ENCODE measurements at regions not wholly inside any gene's neighbourhood (a gene's known extent, or its start where the extent isn't known, plus 50 kb on each side); places are given as distances from the start of the nearest gene placed in this dataset.

DNA sequence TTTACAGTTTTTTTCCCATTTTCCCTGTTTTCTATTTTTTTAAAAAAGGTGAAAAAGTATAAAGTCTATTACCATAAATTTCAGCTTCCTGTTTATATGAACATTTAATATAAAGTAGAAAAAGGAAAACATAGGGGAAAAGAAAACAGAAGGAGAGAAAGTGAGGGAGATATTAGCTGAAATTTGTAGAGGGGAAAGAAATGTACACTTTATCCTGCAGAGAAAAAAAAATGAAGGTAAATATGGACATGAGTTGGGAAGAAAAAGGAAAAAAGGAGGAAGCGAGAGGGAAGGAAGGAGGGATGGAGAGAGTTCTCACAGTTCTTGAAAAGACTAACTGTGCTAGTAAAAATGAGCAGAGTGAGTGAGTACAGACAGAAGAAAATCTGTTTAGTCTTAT lies 91.6 kb upstream of the BTG1 start:
- RAD21 ChIA-PET (ENCODE audit: low non-redundant PET in 1 of 2, low total read pairs in 2 of 2, uncharacterized antibody in 2 of 2, unreplicated experiment in 2 of 2) = no interaction called here
- Histone ChIP-seq H3K4me1 (ENCODE audit: control insufficient read depth in 1 of 2, insufficient read depth in 2 of 2, low read length in 2 of 2) (no peaks in the 10 kb centered on the region), H3K9ac (ENCODE audit: low read length) (no peak overlapping the region), H3K9me3 (ENCODE audit: control insufficient read depth in 1 of 2, insufficient read depth in 1 of 2, low read depth in 1 of 2, low read length in 2 of 2) (no peaks in the 10 kb centered on the region), H2AFZ (ENCODE audit: low read depth, low read length, poor library complexity, severe bottlenecking) (no peak overlapping the region), H3K27me3 (ENCODE audit: insufficient read depth, low read length) (no peaks in the 10 kb centered on the region), H4K20me1 (ENCODE audit: insufficient read depth) (no peaks in the 10 kb centered on the region), H3K36me3 (ENCODE audit: control insufficient read depth in 1 of 2, insufficient read depth in 2 of 2, low read length in 2 of 2) (no peaks in the 10 kb centered on the region), H3K27ac (ENCODE audit: low read depth, low read length) (no peak overlapping the region), H3K4me3 (replicated peaks in 1 of 2; ENCODE audit: low read depth in 1 of 2, low read length in 2 of 2) (no peak overlapping the region), H3K9me2 (ENCODE audit: insufficient read depth) (no peaks in the 10 kb centered on the region), H3K79me2 (ENCODE audit: insufficient read depth, low read length) (no peaks in the 10 kb centered on the region), H3K4me2 (ENCODE audit: low read length) (no peak overlapping the region)
- CTCF ChIA-PET = no interaction called here
- no peak for ATAC-seq
- BruUV-seq (replicated peaks) = no TSS peak
- intact Hi-C loops (cut with micrococcal nuclease) = no loop called here
- TF ChIP-seq EZH2 (IDR thresholded peaks at IDR 0.05) = no peak
- TF ChIP-seq, protein P1, sequence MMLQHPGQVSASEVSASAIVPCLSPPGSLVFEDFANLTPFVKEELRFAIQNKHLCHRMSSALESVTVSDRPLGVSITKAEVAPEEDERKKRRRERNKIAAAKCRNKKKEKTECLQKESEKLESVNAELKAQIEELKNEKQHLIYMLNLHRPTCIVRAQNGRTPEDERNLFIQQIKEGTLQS (IDR thresholded peaks at IDR 0.05) = no peak
- no peak for TF ChIP-seq POLR2AphosphoS5 (IDR thresholded peaks at IDR 0.05; ENCODE audit: low read depth, low read length)
- no peak for TF ChIP-seq SIN3A (IDR thresholded peaks at IDR 0.05; ENCODE audit: low read depth)
- TF ChIP-seq TCF7L2 (IDR thresholded peaks at IDR 0.05; ENCODE audit: borderline replicate concordance, extremely low read depth, insufficient read depth, insufficient read length) = no peak
- no peak for TF ChIP-seq FOSL1 (IDR thresholded peaks at IDR 0.05; ENCODE audit: low read depth)
- TF ChIP-seq, protein P2, sequence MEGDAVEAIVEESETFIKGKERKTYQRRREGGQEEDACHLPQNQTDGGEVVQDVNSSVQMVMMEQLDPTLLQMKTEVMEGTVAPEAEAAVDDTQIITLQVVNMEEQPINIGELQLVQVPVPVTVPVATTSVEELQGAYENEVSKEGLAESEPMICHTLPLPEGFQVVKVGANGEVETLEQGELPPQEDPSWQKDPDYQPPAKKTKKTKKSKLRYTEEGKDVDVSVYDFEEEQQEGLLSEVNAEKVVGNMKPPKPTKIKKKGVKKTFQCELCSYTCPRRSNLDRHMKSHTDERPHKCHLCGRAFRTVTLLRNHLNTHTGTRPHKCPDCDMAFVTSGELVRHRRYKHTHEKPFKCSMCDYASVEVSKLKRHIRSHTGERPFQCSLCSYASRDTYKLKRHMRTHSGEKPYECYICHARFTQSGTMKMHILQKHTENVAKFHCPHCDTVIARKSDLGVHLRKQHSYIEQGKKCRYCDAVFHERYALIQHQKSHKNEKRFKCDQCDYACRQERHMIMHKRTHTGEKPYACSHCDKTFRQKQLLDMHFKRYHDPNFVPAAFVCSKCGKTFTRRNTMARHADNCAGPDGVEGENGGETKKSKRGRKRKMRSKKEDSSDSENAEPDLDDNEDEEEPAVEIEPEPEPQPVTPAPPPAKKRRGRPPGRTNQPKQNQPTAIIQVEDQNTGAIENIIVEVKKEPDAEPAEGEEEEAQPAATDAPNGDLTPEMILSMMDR (IDR thresholded peaks at IDR 0.05 in 2 of 3, conservative IDR thresholded peaks at IDR 0.05 in 1 of 3; ENCODE audit: borderline replicate concordance in 1 of 3, insufficient read depth in 1 of 3, low read depth in 2 of 3, low read length in 2 of 3) = no peak
- no peak for TF ChIP-seq YY1 (IDR thresholded peaks at IDR 0.05; ENCODE audit: extremely low read depth, insufficient replicate concordance, low read depth, low read length)
- TF ChIP-seq RAD21 (IDR thresholded peaks at IDR 0.05; ENCODE audit: low read depth) = no peak
- TF ChIP-seq CEBPB (IDR thresholded peaks at IDR 0.05; ENCODE audit: low read depth) = no peak
- no peak for TF ChIP-seq EZH2phosphoT487 (IDR thresholded peaks at IDR 0.05; ENCODE audit: borderline replicate concordance)
- no peak for TF ChIP-seq POLR2A (IDR thresholded peaks at IDR 0.05; ENCODE audit: borderline replicate concordance, extremely low read depth, insufficient read depth, insufficient read length)
- TF ChIP-seq CBX3 (IDR thresholded peaks at IDR 0.05; ENCODE audit: low read depth) = no peak
- TF ChIP-seq SP1 (IDR thresholded peaks at IDR 0.05; ENCODE audit: low read depth) = no peak
- no peak for TF ChIP-seq SRF (IDR thresholded peaks at IDR 0.05; ENCODE audit: low read depth)
- TF ChIP-seq ZFX (IDR thresholded peaks at IDR 0.05) = no peak
- TF ChIP-seq, protein P3, sequence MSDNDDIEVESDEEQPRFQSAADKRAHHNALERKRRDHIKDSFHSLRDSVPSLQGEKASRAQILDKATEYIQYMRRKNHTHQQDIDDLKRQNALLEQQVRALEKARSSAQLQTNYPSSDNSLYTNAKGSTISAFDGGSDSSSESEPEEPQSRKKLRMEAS (IDR thresholded peaks at IDR 0.05) = no peak
- no peak for TF ChIP-seq JUND (IDR thresholded peaks at IDR 0.05)
- TF ChIP-seq ZNF274 (IDR thresholded peaks at IDR 0.05; ENCODE audit: low read depth, low read length) = no peak
- DNase-seq (ENCODE audit: low read depth, low spot score) = no peak
- POLR2A ChIA-PET = no interaction called here

Measured in HCT116 (cell line).